Prostate gland (tissue), 2 donors: ENCODE measurements at regions not wholly inside any gene's neighbourhood (a gene's known extent, or its start where the extent isn't known, plus 50 kb on each side); places are given as distances from the start of the nearest gene placed in this dataset.

Source experiments
- DNase-seq: peaks from one replicate; pipeline ENCODE4 v3.0.0-alpha.2; 2019; ENCODE audit warnings: low spot score
- H3K27ac ChIP-seq, 2 donors: fragments of 200-600 bp; sonication (generic); 2 replicates each; pipeline ENCODE4 v1.5.1; 2017 to 2019
- H3K27me3 ChIP-seq: fragments of 200-600 bp; sonication (generic); replicated peaks from 2 replicates; pipeline ENCODE4 v1.5.1; 2019; ENCODE audit not compliant: insufficient read depth
- H3K36me3 ChIP-seq, 2 donors: fragments of 200-600 bp; sonication (generic); 1 replicate in 1 of 2; 2 replicates in 1 of 2; pipeline versions ENCODE4 v1.5.1 to v1.8.1; 2017 to 2019
- H3K4me1 ChIP-seq: fragments of 200-600 bp; sonication (generic); replicated peaks from 2 replicates; pipeline ENCODE4 v1.5.1; 2019
- H3K4me3 ChIP-seq, 2 donors: fragments of 200-600 bp; sonication (generic); 2 replicates each; pipeline ENCODE4 v1.5.1; 2017 to 2019
- H3K9me3 ChIP-seq: fragments of 200-600 bp; sonication (generic); 2 replicates; pipeline ENCODE4 v1.5.1; 2017
- CTCF ChIP-seq, 4 experiments: fragments of 200-600 bp in 2 of 4; fragments of 450-650 bp in 2 of 4; sonication (generic) in 2 of 4; IDR thresholded peaks; 1 replicate in 3 of 4; 2 replicates in 1 of 4; pipeline ENCODE4 v1.5.1; 2016 to 2019; ENCODE audit warnings: antibody characterized with exemption in 4 of 4, mild to moderate bottlenecking in 2 of 4, moderate library complexity in 2 of 4
- POLR2A ChIP-seq: fragments of 450-650 bp; IDR thresholded peaks from one replicate; pipeline ENCODE4 v1.6.1; 2016; ENCODE audit warnings: antibody characterized with exemption, mild to moderate bottlenecking
- POLR2AphosphoS5 ChIP-seq: sonication (generic); formaldehyde crosslinking; IDR thresholded peaks from one replicate; pipeline ENCODE4 v1.6.1; 2017; ENCODE audit warnings: antibody characterized with exemption
- WGBS: methylation state at CpG from one replicate; pipeline ENCODE4 v1.1.5; 2018; 5-methylcytosine and 5-hydroxymethylcytosine counted together
- intact Hi-C: fragments of 100-400 bp; cut with DNase I; formaldehyde crosslinking; loops from one replicate; pipeline ENCODE4 v1.14.2; 2022

GRCh38 chr5:63803165-63803564, 159.1 kb downstream of the HTR1A start:
- no peak overlapping the region for H3K27ac ChIP-seq
- 70% methylated on average over 1 of the region's 1 CpG for WGBS
- H3K4me1 ChIP-seq, result no peaks in the 10 kb centered on the region
- no peak overlapping the region for H3K4me3 ChIP-seq
- intact Hi-C loops, result no loop called here
- no peak for DNase-seq
- TF ChIP-seq POLR2AphosphoS5, result no peak
- no peak for TF ChIP-seq CTCF (IDR thresholded peaks at IDR 0.05)
- TF ChIP-seq POLR2A, result no peak
- no peaks in the 10 kb centered on the region for H3K27me3 ChIP-seq
- H3K9me3 ChIP-seq, result no peaks in the 10 kb centered on the region
- H3K36me3 ChIP-seq, result no peaks in the 10 kb centered on the region

- TF ChIP-seq POLR2AphosphoS5, result no peak
- no peak for TF ChIP-seq POLR2A
- no peak for TF ChIP-seq CTCF (IDR thresholded peaks at IDR 0.05)
- no peak overlapping the region for H3K4me3 ChIP-seq
- no peak for DNase-seq
- intact Hi-C loops, result no loop called here
- H3K36me3 ChIP-seq, result no peaks in the 10 kb centered on the region
- no peaks in the 10 kb centered on the region for H3K4me1 ChIP-seq
- H3K9me3 ChIP-seq, result no peaks in the 10 kb centered on the region
- 80% methylated on average over 2 of the region's 2 CpGs for WGBS
- H3K27me3 ChIP-seq, result no peaks in the 10 kb centered on the region
- no peak overlapping the region for H3K27ac ChIP-seq
Measured at GRCh38 chr5:63794979-63795378, 167.3 kb downstream of the HTR1A start.

- no peaks in the 10 kb centered on the region for H3K9me3 ChIP-seq
- TF ChIP-seq POLR2A, result no peak
- TF ChIP-seq CTCF (IDR thresholded peaks at IDR 0.05), result no peak
- TF ChIP-seq POLR2AphosphoS5, result no peak
- H3K36me3 ChIP-seq, result no peaks in the 10 kb centered on the region
- H3K4me3 ChIP-seq, result no peak overlapping the region
- no peaks in the 10 kb centered on the region for H3K27me3 ChIP-seq
- no peaks in the 10 kb centered on the region for H3K4me1 ChIP-seq
- intact Hi-C loops, result no loop called here
- no peak for DNase-seq
- H3K27ac ChIP-seq, result no peak overlapping the region
Measured at GRCh38 chr5:63794296-63794695, 167.9 kb downstream of the HTR1A start.

- 100% methylated on average over 1 of the region's 1 CpG for WGBS
- Histone ChIP-seq H3K27ac (no peak overlapping the region), H3K36me3 (no peaks in the 10 kb centered on the region), H3K9me3 (no peaks in the 10 kb centered on the region), H3K4me3 (no peak overlapping the region), H3K27me3 (no peaks in the 10 kb centered on the region), H3K4me1 (no peaks in the 10 kb centered on the region)
- TF ChIP-seq POLR2AphosphoS5, result no peak
- TF ChIP-seq CTCF (IDR thresholded peaks at IDR 0.05), result no peak
- TF ChIP-seq POLR2A, result no peak
- intact Hi-C loops, result no loop called here
- DNase-seq, result no peak
Measured at GRCh38 chr5:63774939-63775338, 187.3 kb downstream of the HTR1A start.

- TF ChIP-seq CTCF (IDR thresholded peaks at IDR 0.05) (no peak), POLR2AphosphoS5 (no peak), POLR2A (no peak)
- Histone ChIP-seq H3K4me3 (no peak overlapping the region), H3K4me1 (no peaks in the 10 kb centered on the region), H3K9me3 (no peaks in the 10 kb centered on the region), H3K27me3 (no peaks in the 10 kb centered on the region), H3K27ac (no peak overlapping the region), H3K36me3 (no peaks in the 10 kb centered on the region)
- intact Hi-C loops, result no loop called here
- DNase-seq, result no peak
- 52% methylated on average over 4 of the region's 4 CpGs for WGBS
Measured at GRCh38 chr5:63768221-63768620, 194.0 kb downstream of the HTR1A start.
